NOMO-1 (cell line): ENCODE measurements at regions not wholly inside any gene's neighbourhood (a gene's known extent, or its start where the extent isn't known, plus 50 kb on each side); places are given as distances from the start of the nearest gene placed in this dataset.

Experiments
- DNase-seq, 2 experiments: peaks; one replicate each; lab custom pipeline; 2025; ENCODE audit not compliant: unreplicated experiment in 2 of 2; lab: John Stamatoyannopoulos, UW

DNA sequence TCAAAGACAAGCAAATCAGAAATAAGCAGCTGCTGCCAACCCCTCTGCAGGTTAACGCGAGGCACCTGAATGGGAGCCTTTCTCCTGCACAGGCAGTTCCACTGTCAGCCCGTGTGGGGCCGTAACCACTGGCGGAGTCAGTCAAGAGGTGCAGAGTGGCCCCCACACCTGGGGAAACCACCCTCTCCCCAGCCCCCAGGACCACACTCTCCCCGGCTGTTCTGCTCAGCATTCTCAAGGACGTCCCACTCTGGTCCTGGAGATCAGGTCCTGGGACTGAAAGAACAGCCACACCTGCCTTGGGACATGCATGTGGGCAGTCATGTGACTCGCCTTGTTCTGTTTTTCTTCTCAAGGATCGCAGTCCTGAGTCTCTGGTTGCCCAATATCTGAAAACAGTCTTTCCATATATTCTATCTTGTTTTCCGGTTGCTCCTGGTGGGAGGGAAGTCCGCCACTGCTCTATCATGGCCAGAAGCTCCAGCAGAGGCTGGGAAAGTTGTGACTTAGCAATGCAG, 252.5 kb downstream of the PTPRU start:
- no peak for DNase-seq

DNA sequence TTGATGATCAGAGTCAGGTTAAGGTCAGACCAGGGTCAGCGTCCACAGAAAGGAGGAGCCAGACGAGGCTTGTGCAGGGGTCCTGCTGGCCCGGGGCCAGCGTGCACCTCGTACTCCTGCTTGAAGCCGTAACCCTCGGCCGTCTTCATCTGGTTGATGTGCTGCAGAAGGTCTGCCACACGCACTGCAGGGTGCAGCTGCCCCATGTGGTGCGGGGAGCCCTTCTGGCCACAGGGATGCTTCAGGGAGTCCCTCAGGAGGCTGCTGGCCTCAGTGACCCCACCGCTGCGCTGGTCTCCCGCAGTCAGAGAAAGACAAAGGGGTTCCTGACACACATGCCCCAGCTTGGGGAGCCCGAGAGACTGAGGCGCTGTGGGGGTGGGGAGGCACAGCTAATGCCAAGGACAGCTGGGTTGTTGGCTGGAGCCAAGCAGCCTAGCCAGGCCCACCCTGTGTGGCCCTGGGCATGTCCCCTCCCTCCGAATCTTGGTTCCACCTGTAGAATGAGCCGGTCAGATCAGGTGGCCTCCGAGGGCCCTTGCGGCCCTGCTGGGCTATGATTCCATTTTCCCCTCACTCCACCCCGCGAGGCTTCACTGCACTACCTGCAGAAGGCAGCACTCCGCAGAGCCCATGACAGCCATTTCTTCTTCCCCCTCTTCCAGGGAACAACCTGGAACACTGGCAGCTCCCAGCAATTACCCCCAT, 251.9 kb downstream of the PTPRU start:
- DNase-seq = no peak

DNA sequence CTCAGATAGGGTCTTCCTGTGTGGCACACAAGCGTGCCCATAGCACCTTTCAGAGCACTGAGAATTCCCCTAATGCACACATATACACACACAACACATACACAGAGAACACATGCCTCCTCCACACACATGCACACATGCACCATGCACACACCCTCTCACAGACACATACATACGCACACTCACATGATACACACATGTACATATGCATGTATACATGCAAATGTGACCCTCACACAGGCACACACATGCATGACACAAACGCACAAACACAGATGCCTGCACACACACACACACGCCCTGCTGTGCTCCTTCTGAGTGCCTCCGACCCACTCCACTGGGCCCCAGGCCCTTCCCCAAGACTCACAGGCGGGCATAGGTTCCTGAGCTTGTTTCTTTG, 251.0 kb downstream of the PTPRU start:
- DNase-seq = no peak

DNA sequence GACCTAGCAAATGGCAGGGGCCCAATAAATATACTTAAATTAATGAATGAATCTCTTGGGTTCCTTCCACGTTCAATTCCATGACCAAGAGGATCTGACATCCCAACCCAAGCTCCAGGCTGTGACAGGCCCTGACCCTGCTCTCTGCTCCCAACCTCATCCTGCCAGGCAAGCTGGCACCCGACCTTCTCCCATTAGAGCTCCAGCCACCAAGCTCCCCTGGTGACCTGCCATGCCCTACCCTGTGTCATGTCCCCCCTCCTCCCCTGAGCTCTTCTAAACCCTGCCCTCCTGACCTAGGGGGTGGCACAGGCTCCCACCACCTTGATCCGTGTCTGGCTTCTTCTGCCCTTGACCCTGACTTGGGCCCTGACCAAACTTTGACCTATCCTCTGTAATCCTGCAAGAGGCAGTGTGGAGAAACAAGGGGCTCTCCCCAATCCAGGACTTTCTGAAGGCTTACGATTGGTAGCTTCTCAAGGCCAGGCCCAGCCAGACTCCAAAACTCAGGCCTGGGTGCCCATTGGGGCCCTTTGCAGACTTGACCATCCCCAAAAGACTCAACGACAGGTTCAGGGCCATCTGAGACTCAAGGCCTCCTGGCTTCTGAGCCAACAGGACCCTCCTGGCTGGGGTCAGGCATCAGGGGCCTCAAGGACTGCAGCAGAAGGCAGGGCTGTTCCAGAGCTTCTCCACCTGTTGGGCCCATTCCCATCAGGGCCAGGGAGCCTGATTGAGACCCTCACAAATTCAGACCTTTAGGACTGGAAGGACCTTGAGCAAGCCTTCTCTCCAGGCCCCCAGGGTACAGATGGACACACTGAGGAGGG, 249.0 kb downstream of the PTPRU start:
- no peak for DNase-seq

DNA sequence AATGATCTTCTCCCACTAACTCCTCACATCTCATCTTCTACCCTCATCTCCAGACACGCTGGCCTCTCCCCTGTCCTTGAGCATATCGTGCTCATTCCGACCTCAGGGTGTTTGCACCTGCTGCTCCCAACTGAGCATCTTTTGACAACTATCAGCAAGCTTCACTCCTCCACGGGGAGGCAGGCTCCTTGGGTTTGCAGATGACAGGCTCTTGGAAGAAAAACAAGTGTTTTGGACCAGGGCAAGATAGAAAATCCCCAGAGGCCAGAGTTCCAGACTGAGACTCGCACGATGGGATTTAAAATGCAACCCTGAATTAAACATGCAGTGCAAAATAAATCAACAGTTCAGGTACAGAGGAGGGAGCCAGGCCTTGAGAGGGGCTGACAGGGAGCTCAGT, 246.7 kb downstream of the PTPRU start:
- DNase-seq = no peak

DNA sequence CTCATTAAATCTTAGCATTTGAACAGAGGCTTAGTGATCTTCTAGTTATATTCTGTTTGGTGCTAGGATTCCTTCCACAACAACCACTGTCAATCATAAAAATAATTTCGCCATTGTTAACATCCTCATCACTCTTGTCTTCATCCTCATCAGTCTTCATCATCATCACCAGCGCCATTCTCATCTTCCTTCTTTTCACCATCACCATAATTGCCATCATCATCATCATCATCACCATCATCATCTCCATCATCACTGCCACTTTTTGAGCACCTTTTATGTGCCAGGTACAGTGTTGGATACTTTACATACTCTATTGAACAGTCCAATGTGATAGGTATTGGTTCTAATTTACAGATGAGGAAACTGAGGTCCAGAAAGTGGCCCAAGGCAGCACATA, 245.7 kb downstream of the PTPRU start:
- DNase-seq = no peak

DNA sequence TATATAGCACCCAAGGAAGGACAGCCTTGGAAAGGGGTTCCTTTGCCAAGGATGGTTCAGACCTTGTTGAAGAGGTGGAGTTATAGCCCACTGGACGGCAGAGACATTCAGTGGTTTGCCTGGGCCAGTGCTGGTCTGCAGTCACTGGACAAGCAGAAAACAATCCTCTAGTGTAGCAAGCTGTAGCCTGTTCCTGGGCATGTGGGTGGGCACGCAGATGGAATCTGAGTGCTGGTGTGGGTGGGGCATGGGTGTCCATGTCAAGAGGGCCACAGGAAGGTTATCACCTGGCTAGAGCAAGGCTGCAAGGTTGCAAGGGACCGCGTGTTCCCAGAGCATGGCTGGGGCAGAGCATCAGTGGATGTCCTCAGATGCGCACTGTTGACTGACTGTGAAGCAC, 244.7 kb downstream of the PTPRU start:
- DNase-seq = no peak

DNA sequence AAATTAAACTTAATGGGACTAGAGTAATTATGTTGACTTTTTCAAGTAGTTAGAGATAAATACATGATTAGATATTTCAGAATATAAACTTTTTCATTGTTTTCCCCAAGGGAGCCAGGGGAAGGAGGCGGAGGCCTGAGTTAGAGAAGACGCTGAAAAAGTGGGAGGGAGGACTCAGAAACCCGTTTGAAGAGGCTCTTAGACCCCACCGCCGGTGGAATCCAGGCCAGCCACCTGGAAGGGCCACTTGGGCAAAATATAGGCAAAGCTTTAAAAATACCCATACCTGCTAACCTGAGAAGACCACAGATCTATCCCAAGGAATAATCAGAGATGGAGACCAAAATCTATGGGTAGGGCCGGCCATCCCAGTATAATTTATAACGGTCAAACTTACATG, 242.6 kb downstream of the PTPRU start:
- no peak for DNase-seq

DNA sequence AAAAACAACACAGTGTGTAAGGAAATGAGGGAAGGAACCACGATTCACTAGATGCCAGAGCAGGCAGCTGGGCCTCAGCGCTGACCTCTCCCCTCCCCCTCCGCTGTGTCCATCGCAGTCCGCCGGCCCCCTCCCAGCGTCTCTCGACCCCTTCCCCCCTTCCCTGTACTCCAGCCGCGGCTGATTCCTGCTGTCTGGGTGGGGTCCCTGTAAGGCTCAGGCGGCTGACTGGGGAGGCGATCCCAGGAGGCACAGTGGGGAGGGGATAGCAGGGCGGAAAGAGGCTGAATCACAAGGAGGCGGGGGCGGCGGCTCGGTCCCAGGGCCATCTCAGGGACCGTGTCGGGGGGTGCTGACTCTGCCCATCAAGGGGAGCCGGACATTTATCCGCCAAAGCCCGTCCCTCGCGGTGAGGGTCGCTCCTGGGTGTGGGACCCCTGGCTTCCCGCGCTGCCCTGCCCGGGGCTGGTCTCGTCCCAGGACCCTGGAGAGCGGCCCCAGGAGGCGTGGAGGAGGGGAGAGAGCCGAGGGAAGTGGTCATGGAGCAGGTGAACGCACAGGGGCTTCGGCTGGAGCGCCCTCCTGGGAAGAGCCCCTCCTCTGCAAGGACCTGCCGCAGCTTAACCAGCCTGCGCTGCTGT, 241.9 kb downstream of the PTPRU start:
- DNase-seq = no peak

DNA sequence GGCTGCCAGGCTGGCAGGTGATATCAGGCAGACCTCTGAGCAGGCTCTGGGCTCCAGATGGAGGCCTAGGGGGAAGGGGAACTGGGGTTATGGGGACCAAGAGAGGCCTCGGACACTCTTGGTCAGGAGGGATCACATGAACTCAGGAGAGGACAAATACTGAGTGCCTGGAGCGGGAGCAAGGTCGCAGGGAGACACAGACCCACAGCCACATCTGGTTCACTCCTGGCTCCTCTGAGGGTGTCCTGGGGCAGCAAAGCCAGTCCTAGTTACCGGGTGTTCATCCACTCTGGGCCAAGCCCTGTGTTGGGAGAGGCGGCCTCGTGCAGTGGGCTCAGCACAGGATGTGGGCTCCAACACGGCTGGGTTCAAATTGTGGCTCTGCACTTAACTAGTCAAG, 239.0 kb downstream of the PTPRU start:
- DNase-seq = no peak

DNA sequence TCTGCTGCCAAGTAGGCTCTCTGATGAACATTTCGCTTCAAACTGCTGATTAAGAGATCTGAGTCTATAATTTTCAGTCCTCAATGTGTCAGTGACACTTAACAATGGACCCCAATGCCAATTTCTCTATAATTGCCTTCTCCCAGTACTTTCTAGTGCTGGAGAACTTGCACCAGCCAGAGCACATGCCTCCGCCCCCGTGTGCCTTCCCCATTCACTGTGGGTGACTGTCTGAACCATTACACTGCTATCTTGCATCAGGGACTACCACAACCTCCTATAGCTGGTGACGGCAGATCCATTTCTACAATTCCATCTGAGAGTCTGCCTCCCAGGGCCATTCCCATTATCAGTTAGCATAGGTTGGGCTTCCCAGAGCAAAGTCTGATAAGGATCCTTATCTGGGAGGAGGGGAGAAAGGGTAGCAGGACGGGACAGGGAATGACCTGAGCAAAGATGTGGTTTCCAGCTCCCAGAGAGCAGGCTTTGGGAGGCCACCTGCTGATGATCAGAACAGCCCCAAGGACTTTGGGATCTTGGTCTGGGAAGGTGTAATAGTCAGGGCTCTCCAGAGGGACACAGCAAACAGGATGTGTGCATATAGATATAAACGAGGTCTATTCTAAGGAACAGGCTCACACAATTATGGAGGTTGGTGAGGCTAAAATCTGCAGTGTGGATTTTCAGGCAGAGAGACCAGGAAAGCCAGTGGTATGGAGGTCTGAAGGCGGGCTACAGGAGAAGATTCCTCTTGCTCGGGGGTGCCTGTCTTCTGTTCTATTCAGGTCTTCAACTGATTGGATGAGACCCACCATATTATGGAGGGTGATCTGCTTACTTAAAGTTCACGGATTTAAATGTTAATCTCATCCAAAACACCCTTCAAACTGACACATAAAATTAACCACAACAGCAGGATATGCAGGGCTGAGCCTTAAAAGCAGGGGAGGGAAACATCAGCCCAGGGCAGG, 238.2 kb downstream of the PTPRU start:
- DNase-seq = no peak

DNA sequence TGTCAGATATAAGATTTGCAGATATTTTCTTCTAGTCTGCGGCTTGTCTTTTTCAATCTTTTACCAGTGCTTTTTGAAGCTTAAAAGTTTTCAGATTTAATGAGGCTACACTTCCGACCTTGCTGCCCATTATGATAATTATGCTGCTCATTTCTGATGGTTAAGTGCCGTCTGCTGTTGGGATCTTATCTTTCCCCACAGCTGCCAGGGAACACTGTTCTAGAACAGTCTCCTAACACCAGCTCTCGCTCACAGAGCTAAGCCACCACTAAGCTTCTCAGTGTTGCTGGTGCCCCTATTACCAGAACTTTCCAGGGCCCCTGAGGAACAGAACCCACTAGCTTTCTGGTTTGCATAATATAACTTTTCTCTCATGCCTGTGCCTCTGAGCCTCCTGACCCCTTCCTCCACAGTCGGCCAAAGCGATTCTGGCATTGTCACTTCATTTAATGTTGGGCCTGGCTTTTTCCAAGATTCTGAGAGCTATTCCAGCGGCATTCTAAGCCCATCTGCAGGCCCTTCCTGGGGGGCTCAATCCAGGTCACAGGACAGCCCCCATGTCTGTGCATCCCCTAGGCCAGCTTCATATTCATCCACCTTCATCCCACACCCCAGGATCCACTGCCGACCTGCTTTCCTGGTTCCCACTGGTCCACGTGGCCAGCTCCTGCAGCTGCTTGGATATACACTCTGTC, 237.0 kb downstream of the PTPRU start:
- DNase-seq = no peak

DNA sequence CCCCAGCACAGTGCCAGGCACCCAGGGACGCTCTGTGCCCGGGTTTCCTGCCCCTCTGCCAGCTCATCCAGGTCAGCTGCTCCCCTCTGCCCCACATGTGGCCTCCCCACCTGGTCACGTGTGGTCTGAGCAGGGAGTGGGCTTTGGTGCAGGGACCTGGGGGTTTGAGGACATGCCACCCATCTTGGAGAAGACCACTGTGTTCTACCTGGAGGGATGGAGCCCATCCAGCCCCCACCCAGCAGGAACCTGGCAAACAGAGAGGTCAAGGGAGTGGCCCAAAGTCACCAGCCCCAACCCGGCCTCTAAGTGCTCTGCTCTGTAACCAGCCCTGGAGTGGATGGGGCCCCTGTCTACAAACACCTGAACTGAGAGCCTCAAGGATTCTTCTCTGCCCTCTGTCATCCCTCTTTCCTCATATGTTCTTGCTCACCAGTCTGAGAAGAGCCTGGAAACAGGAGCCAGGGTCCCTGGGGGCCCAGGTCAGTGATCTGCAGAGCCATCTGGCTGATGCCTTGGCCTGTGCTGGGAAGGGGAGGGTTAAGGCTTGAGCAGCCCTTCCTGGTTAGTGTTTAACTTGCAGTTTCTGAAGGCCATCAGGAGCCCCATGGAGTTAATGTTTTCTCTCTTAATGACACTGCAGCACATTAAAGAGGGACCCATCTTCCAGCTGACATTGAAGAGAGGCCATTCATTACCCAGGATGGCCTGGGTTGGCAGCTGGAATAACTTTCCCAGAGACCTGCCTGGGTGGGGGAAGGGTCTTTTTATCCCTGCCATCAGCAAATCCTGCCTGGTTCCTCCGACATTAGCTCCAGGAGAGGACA, 235.4 kb downstream of the PTPRU start:
- no peak for DNase-seq

DNA sequence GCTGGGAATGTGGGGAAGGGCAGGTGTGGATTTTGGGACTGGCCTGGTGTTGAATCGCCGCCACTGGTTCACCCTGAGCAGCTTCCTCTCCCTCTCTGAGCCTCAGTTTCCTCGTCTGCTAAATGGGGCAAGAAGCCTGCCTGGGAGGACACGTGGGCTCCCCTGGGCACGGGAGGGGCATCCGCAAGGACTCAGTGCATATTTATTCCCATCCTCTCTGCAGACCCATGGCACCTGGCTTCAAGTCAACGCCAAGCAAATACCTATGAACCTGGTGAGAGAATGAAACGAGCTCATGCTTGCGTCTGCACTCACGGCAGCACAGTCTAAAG, 234.4 kb downstream of the PTPRU start:
- no peak for DNase-seq

DNA sequence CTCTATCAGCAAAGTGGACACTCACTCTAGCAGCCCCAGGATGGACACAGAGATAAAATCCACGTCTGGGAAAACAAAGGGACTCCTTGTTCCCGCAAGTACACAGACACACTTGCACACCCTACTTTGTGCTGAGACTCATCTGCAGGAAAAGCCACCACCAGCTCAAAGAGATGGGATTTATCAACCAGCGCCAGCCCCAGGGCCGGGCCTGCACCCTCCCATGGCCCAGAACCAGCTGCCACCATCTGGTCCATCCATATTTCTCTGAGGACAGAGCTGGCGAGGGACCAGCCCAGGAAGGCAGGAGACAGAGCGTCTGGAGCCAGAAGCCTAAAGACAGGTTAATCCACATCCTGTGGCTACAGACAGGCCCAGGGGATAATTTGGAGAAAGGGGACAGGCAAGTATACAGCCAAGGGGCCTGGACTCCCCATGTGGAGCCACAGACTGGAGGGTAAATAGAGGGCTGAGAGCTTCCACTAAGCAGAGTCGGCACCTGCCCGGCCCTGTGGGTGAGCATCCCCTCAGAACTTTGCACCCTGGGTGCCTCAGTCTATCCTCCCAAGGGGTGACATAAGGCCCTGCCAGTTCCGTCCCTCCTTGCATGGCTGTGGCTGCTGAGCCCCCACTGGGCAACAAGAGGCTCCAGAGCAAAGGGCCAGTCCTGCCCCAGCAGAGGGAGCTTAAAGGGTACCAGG, 233.9 kb downstream of the PTPRU start:
- DNase-seq = no peak

DNA sequence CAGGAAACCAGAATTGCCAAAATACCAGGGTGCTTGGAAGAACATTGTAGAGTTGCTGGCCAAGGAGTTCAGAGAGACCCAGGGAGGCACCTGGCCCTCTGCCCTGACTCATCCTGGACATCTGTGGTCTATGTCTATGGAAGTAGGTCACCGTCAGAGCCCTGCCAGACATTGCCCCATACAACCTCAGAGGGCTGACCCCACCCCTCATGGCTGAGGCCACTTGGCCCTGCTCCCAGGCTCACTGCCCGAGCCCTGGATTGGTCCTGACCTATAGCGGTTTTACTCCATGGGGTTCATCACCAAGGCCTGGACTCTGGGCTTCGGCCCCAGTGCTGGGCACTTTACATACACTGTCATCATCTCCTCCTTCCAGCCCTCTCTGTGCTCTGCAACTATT, 233.1 kb downstream of the PTPRU start:
- DNase-seq = no peak

DNA sequence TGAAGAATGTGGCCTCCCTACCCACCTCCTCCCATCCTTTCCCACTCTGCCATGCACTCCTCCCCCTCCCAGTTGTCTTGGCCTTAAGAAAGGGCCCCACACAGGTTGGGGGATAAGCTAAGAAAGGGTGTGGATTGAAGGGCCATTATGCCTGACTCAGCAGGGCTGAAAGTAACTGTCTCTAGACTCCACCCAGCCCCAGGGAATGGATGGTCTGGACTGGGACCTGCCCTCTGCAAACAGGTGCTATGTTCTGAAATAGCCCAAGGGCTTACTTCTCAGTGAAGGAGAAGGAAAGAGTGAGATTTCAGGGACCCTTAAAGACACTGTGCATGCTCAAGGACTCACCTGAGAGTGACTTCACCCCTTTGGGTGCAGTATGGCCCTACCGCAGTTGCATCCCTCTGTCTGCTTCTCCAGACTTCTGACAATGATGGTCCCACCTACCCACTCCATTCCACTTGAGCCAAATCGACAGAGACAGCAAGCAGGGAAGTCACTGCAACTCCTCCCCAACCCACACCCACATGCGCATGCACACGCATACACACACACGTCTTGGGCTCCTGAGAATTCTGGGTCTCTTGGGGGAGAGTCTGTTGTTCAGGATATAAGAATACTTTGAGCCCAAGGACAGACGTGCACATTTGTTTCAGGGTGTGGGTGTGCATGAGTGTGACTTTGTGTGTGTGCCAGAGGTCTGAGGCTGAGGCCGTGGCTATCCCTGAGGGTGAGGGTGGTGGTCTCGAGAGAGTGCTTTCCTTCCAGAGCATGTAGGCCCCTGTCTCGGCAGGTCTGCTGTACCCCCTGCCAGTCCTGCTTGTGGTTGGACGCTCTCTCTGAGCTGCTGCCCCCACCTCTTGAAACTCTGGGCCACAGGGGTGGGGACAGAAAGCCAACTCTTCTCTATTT, 231.9 kb downstream of the PTPRU start:
- DNase-seq = no peak

DNA sequence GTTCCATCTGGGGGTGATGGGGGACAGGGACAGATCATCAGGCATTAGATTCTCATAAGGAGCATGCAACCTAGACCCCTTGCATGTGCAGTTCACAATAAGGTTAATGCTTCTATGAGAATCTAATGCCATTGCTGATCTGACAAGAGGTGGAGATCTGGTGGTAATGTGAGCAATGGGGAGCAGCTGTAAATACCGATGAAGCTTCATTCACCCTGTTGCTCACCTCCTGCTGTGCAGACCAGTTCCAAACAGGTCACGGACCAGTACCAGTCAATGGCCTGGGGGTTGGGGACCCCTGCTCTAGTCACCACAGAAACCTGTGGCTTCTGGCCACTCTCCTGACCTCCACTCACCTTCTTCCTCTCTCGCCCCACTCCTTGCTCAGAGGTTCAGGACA, 229.9 kb downstream of the PTPRU start:
- no peak for DNase-seq
